K562 (cell line): ENCODE measurements at regions not wholly inside any gene's neighbourhood (a gene's known extent, or its start where the extent isn't known, plus 50 kb on each side); places are given as distances from the start of the nearest gene placed in this dataset.

Experiments
- ATAC-seq: fragments of 200-7000 bp; cut with Tn5 transposase; 3 replicates; pipeline ENCODE4 v1.9.1; 2020; ENCODE audit warnings: moderate library complexity
- BruUV-seq: library from RNA; stranded (reverse); fragments of 400-500 nt; replicated peaks from 2 replicates; lab custom pipeline; 2021; lab: Mats Ljungman, UMichigan
- CTCF ChIA-PET: fragments of 300-600 bp; formaldehyde crosslinking; extraction: SDS; loops from one replicate; lab custom pipeline; 2021; ENCODE audit warnings: low intra/inter-chr PET ratio; lab: Yijun Ruan, JAX
- POLR2A ChIA-PET: fragments of 300-600, 350-650 bp; sonication (Branson Sonifier 250); formaldehyde crosslinking; extraction: SDS; loops from one replicate; lab custom pipeline; 2021; ENCODE audit warnings: antibody characterized with exemption, inconsistent platforms; lab: Yijun Ruan, JAX
- DNase-seq, 4 experiments: peaks; one replicate each; pipeline versions ENCODE4 v3.0.0 to v3.0.0-alpha.2; 2011 to 2018; ENCODE audit warnings: low spot score in 3 of 4, mixed read lengths in 3 of 4; ENCODE audit errors: extremely low read depth in 1 of 4
- FAIRE-seq: peaks from 2 replicates; lab custom pipeline; 2011; peaks lifted over from hg19 to GRCh38; lab: Jason Lieb, UNC
- H2AFZ ChIP-seq: 2 replicates; pipeline ENCODE4 v1.6.0; 2011; ENCODE audit warnings: low read depth, low read length, control low read depth, inconsistent platforms
- H3K27ac ChIP-seq: fragments of 200-600 bp; 3 replicates; pipeline ENCODE4 v1.8.0; 2011; ENCODE audit warnings: low read depth, mild to moderate bottlenecking, control low read depth, inconsistent platforms, low read length, moderate library complexity, mixed read lengths; ENCODE audit errors: extremely low read depth
- H3K27me3 ChIP-seq, 2 experiments: fragments of 300-600 bp in 1 of 2; 2 replicates in 1 of 2; 3 replicates in 1 of 2; pipeline versions ENCODE4 v1.6.0 to v1.8.0; 2011; ENCODE audit warnings: inconsistent platforms in 2 of 2, low read length in 2 of 2, mild to moderate bottlenecking in 1 of 2, mixed read lengths in 1 of 2, moderate library complexity in 1 of 2; ENCODE audit not compliant: control insufficient read depth in 2 of 2, insufficient read depth in 2 of 2
- H3K36me3 ChIP-seq: fragments of 300-600 bp; 3 replicates; pipeline ENCODE4 v1.8.0; 2011; ENCODE audit warnings: mild to moderate bottlenecking, low read length, inconsistent platforms; ENCODE audit not compliant: control insufficient read depth, insufficient read depth
- H3K4me1 ChIP-seq, 2 experiments: fragments of 200-600 bp in 1 of 2; replicated peaks in 1 of 2; 2 replicates in 1 of 2; 3 replicates in 1 of 2; pipeline versions ENCODE4 v1.5.1 to v1.8.0; 2011; ENCODE audit warnings: inconsistent platforms in 2 of 2, low read length in 2 of 2, mild to moderate bottlenecking in 1 of 2, mixed read lengths in 1 of 2, moderate library complexity in 1 of 2; ENCODE audit not compliant: control insufficient read depth in 2 of 2, insufficient read depth in 2 of 2
- H3K4me2 ChIP-seq: 2 replicates; pipeline ENCODE4 v1.6.1; 2011; ENCODE audit warnings: low read length, control low read depth, inconsistent platforms, mixed read lengths; ENCODE audit not compliant: insufficient read depth
- H3K4me3 ChIP-seq: fragments of 200-600 bp; sonication (generic), shearing (Covaris generic); 2 replicates; pipeline ENCODE4 v1.5.1; 2016; ENCODE audit warnings: control low read depth, inconsistent platforms
- H3K79me2 ChIP-seq: fragments of 200-600 bp; 3 replicates; pipeline ENCODE4 v1.8.0; 2011; ENCODE audit warnings: low read length, inconsistent platforms; ENCODE audit not compliant: control insufficient read depth, insufficient read depth
- H3K9ac ChIP-seq, 2 experiments: 2 replicates each; pipeline versions ENCODE4 v1.6.0 to v1.6.1; 2011; ENCODE audit warnings: low read depth in 2 of 2, low read length in 2 of 2, control low read depth in 1 of 2, inconsistent platforms in 1 of 2, mild to moderate bottlenecking in 1 of 2, mixed read lengths in 1 of 2; ENCODE audit not compliant: insufficient read depth in 1 of 2
- H3K9me1 ChIP-seq: one replicate; pipeline ENCODE4 v1.6.0; 2011; ENCODE audit warnings: inconsistent platforms, mild to moderate bottlenecking, low read length, moderate library complexity; ENCODE audit not compliant: control insufficient read depth, insufficient read depth
- H3K9me3 ChIP-seq: replicated peaks from 2 replicates; pipeline ENCODE4 v1.5.1; 2011; ENCODE audit warnings: low read depth, low read length, inconsistent platforms; ENCODE audit not compliant: control insufficient read depth, insufficient read depth
- H4K20me1 ChIP-seq: replicated peaks from 2 replicates; pipeline ENCODE4 v1.6.1; 2011; ENCODE audit warnings: low read length, inconsistent platforms, mixed read lengths; ENCODE audit not compliant: control insufficient read depth, insufficient read depth
- MYNN ChIP-seq, 2 experiments: sonication (generic); formaldehyde crosslinking in 1 of 2; IDR thresholded peaks; 2 replicates each; pipeline versions ENCODE4 v1.5.0 to v1.6.1; 2016 to 2020; ENCODE audit warnings: antibody characterized with exemption in 1 of 2, missing genetic modification reagents in 1 of 2
- THRA ChIP-seq: fragments of 450-650 bp; IDR thresholded peaks from 2 replicates; pipeline ENCODE4 v1.6.1; 2017; ENCODE audit warnings: mild to moderate bottlenecking, moderate library complexity
- WGBS: fragments of 100-300 bp; shearing (Covaris generic); methylation state at CpG from one replicate; pipeline ENCODE4 v1.1.6; 2016; ENCODE audit warnings: low coverage, mixed read lengths; ENCODE audit not compliant: insufficient coverage; ENCODE audit errors: missing lambda C conversion rate; 5-methylcytosine and 5-hydroxymethylcytosine counted together
- in situ Hi-C: fragments of 300-500 bp; cut with MboI; formaldehyde crosslinking; loops from 4 replicates; pipeline ENCODE4 v1.15.0; 2018; ENCODE audit warnings: inconsistent platforms, mixed read lengths
- intact Hi-C: fragments of 100-400 bp; cut with micrococcal nuclease; formaldehyde crosslinking; loops from 2 replicates; pipeline ENCODE4 v1.14.2; 2022
- TF ChIP-seq, protein P1 (sequence below), 2 experiments: fragments of 200-800 bp in 1 of 2; sonication (Bioruptor generic) in 1 of 2; sonication (generic) in 1 of 2; formaldehyde crosslinking in 1 of 2; IDR thresholded peaks in 1 of 2; conservative IDR thresholded peaks in 1 of 2; 2 replicates each; pipeline versions ENCODE4 v1.5.0 to v1.6.1; 2016 to 2020; ENCODE audit warnings: missing compliant biosample characterization in 1 of 2, missing genetic modification characterization in 1 of 2, missing genetic modification reagents in 1 of 2

- no peak for FAIRE-seq
- WGBS: 1% methylated on average over 8 of the region's 8 CpGs
- H3K4me3 ChIP-seq: no peak overlapping the region
- no peak for DNase-seq
- no peak overlapping the region for H2AFZ ChIP-seq
- CTCF ChIA-PET: interaction anchor here (0.9 to 1.3 kb wide), 4 partner anchors 8 to 142 kb away, joined by 3 to 6 read pairs (median 4); no protein-coding TSS in a partner anchor
- no peak overlapping the region for H3K4me2 ChIP-seq
- H3K4me1 ChIP-seq: no peaks in the 10 kb centered on the region
- H3K36me3 ChIP-seq: no peaks in the 10 kb centered on the region
- H3K27ac ChIP-seq: no peak overlapping the region
- H3K9ac ChIP-seq: no peak overlapping the region
- POLR2A ChIA-PET: interaction anchor here (0.7 to 5.3 kb wide), 15 partner anchors 8 to 82 kb away, joined by 3 to 41 read pairs (median 4); no protein-coding TSS in a partner anchor
- in situ Hi-C loops (no loop called here), intact Hi-C loops (no loop called here)
- H3K79me2 ChIP-seq: no peaks in the 10 kb centered on the region
- peaks cover 19 to 54% of the 10 kb centered on the region in 2 experiments; a peak in 4 of 5 replicates for H3K27me3 ChIP-seq
- no TSS peak for BruUV-seq
- no peaks in the 10 kb centered on the region for H3K9me3 ChIP-seq
- TF ChIP-seq THRA (no peak), MYNN (IDR thresholded peaks at IDR 0.05) (no peak), MYNN (CRISPR knock-in tag; IDR thresholded peaks at IDR 0.05) (0 out of 2 replicates have a peak, but pooled peaks have one; percentile 51)
- TF ChIP-seq, protein P1, sequence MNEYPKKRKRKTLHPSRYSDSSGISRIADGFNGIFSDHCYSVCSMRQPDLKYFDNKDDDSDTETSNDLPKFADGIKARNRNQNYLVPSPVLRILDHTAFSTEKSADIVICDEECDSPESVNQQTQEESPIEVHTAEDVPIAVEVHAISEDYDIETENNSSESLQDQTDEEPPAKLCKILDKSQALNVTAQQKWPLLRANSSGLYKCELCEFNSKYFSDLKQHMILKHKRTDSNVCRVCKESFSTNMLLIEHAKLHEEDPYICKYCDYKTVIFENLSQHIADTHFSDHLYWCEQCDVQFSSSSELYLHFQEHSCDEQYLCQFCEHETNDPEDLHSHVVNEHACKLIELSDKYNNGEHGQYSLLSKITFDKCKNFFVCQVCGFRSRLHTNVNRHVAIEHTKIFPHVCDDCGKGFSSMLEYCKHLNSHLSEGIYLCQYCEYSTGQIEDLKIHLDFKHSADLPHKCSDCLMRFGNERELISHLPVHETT (CRISPR knock-in tag; conservative IDR thresholded peaks at IDR 0.05 in 1 of 2, IDR thresholded peaks at IDR 0.05 in 1 of 2): 0 out of 4 replicates have a peak, but pooled peaks of 1 of the 2 experiments have one; percentile 2
- H4K20me1 ChIP-seq: peaks cover 84% of the 10 kb centered on the region
- H3K9me1 ChIP-seq: peaks cover 14% of the 10 kb centered on the region
- ATAC-seq: no peak
Observed at GRCh38 chr22:22816766-22817410, 70.7 kb upstream of the IGLL5 start.
